Fibroblast of mammary gland (primary cell): ENCODE measurements at regions not wholly inside any gene's neighbourhood (a gene's known extent, or its start where the extent isn't known, plus 50 kb on each side); places are given as distances from the start of the nearest gene placed in this dataset.

Experiments used
- DNase-seq: peaks from one replicate; pipeline ENCODE4 v3.0.0-alpha.2; 2010; ENCODE audit warnings: low read depth
- H3K4me3 ChIP-seq: 2 replicates; pipeline ENCODE4 v1.5.1; 2011; ENCODE audit warnings: low read depth, mild to moderate bottlenecking, low read length, moderate library complexity; ENCODE audit not compliant: control insufficient read depth
- CTCF ChIP-seq: conservative IDR thresholded peaks from 2 replicates; pipeline ENCODE4 v1.5.1; 2011; ENCODE audit warnings: low read depth, low read length, inconsistent platforms; ENCODE audit not compliant: control insufficient read depth, insufficient read depth

GRCh38 chr5:110255194-110255593 lies 471.3 kb downstream of the TMEM232 start:
- no peak overlapping the region for H3K4me3 ChIP-seq
- TF ChIP-seq CTCF = no peak
- no peak for DNase-seq

DNA sequence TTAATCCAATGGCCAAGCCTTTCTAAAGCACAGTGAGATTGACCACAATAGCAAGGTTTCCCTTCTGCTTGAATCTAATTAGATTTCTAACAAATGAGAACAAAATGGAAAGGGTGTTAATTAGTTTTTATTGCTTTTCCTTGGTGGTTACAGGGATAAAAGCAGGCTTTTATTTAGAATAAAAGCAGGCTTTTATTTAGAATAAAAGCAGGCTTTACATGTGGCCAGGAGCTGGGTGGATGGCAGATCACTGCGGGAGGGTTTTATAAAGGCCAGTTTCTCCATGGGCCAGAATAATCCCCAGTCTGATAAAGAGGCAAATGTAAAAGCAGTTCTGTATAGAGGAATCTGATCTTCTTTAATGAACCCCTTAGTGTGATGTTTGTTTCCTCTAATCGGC lies 470.2 kb downstream of the TMEM232 start:
- TF ChIP-seq CTCF = no peak
- H3K4me3 ChIP-seq = no peak overlapping the region
- no peak for DNase-seq

GRCh38 chr5:110257971-110258370 lies 468.5 kb downstream of the TMEM232 start:
- no peak for TF ChIP-seq CTCF
- no peak for DNase-seq
- H3K4me3 ChIP-seq = no peak overlapping the region

DNA sequence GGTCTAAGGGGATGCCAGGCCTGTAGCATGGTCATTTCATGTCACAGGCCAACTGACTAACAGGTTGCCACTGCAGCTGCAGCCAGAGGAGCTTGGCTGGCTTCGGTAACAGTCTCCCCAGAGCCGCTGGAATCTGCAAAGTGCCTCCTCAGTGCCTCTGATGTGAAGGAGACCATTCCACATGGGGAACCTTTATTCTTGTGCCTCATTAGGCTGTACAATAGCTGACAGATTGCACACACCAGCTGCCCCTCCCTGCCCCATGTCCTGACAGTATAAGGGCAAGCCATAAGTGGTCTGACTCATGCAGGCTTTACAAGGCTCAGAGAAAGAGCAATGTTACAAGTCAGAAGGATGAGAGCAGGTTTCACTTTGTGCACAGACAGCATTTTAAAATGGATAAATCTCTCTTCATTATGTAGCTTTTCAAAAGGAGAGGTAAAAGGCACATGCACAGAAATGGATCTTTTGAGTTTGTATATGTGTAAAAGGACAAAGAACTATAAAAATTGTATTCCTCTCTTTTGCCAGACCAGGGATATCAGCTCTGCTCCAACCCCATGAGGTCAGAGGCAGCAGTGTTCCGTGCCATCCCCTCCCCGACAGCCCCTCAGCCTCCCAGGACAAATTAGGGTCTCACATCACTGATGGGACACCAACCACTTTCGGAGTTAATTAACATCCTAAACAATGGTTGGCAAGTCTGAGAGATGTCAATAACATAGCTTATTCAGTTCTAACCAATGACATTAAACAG lies 467.8 kb downstream of the TMEM232 start:
- TF ChIP-seq CTCF = no peak
- peak; percentile 67 for DNase-seq
- no peak overlapping the region for H3K4me3 ChIP-seq

DNA sequence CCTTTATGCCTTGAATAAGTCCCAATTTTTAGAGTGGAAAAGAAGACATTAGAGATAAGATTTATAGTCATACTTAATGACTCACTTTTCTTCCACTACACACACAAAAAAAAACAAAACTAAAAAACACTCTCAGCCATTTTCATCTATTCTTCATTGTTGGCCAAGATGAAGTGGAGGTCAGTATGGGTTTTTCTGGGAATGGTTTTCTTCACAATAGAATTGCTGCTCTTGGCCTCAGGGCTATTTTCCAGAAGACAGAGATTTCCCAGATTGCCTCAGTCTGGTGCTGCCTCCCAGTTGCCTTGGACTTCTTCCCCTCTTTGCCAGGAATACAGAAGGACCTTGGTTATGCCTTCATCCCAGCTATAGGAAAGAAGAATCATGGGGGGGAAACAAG lies 463.7 kb downstream of the TMEM232 start:
- no peak overlapping the region for H3K4me3 ChIP-seq
- DNase-seq = peak; percentile 21
- TF ChIP-seq CTCF = no peak

DNA sequence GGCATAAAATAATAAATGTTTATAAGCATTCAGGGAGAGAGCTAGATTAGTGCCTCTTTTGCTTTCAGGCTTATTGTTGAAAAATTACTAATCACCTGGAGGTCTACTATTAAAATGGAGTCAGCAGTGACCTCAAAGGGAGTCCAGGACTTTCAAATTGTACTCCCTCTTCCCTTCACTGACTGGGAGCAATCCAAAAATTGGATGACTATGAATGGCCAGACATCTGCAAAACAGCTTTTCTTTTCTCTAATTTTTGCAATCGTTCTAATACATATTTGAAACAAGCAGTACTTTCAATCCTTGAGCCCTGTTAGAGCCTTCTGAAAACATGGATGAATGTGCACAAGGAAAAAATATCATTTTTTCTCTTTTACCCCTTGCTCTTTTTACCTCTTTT lies 461.8 kb downstream of the TMEM232 start:
- TF ChIP-seq CTCF = no peak
- no peak for DNase-seq
- no peak overlapping the region for H3K4me3 ChIP-seq
